HG02938 (cell line): ENCODE measurements at regions not wholly inside any gene's neighbourhood (a gene's known extent, or its start where the extent isn't known, plus 50 kb on each side); places are given as distances from the start of the nearest gene placed in this dataset.
"Not testable (repeated sequence)": the region's sequence is repeated elsewhere in the genome, so short reads cannot be mapped to it uniquely, and the experiment has no call there.

ENCODE experiments used
- ATAC-seq: cut with Tn5 transposase; IDR thresholded peaks from one replicate; pipeline ENCODE4 v1.9.1; 2021; ENCODE audit warnings: mild to moderate bottlenecking, moderate library complexity; ENCODE audit not compliant: unreplicated experiment

- ATAC-seq, result no peak
Measured at GRCh38 chr3:98701071-98701675, 62.0 kb upstream of the ST3GAL6 start.

GRCh38 chr3:98702166-98702565, 61.0 kb upstream of the ST3GAL6 start:
- ATAC-seq, result no peak

GRCh38 chr3:98705212-98705611, 57.9 kb upstream of the ST3GAL6 start:
- no peak for ATAC-seq

- no peak for ATAC-seq
Measured at GRCh38 chr3:98705694-98706093, 57.4 kb upstream of the ST3GAL6 start.

- not testable (repeated sequence) for ATAC-seq
Measured at GRCh38 chr3:98708681-98709080, 54.5 kb upstream of the ST3GAL6 start.

- ATAC-seq, result no peak
Measured at GRCh38 chr3:98709441-98709840, 53.7 kb upstream of the ST3GAL6 start.

- no peak for ATAC-seq
Measured at GRCh38 chr3:98710067-98710659, 53.0 kb upstream of the ST3GAL6 start.

GRCh38 chr3:98711426-98711825, 51.7 kb upstream of the ST3GAL6 start:
- ATAC-seq, result no peak

- ATAC-seq, result no peak
Measured at GRCh38 chr3:98712726-98713125, 50.4 kb upstream of the ST3GAL6 start.

GRCh38 chr3:98713332-98713731, 49.8 kb upstream of the ST3GAL6 start:
- ATAC-seq, result not testable (repeated sequence)
